ENCODE measurements at regions not wholly inside any gene's neighbourhood (a gene's known extent, or its start where the extent isn't known, plus 50 kb on each side); places are given as distances from the start of the nearest gene placed in this dataset.

GRCh38 chr22:49712195-49712791 lies 115.4 kb downstream of the BRD1 start:
- TF ChIP-seq CTCF (IDR thresholded peaks at IDR 0.05; ENCODE audit: insufficient read depth, low read length) (no peak), POLR2AphosphoS5 (IDR thresholded peaks at IDR 0.05; ENCODE audit: low read depth) (no peak)

Measured in HL-60 (cell line).